ENCODE measurements at regions not wholly inside any gene's neighbourhood (a gene's known extent, or its start where the extent isn't known, plus 50 kb on each side); places are given as distances from the start of the nearest gene placed in this dataset.

DNA sequence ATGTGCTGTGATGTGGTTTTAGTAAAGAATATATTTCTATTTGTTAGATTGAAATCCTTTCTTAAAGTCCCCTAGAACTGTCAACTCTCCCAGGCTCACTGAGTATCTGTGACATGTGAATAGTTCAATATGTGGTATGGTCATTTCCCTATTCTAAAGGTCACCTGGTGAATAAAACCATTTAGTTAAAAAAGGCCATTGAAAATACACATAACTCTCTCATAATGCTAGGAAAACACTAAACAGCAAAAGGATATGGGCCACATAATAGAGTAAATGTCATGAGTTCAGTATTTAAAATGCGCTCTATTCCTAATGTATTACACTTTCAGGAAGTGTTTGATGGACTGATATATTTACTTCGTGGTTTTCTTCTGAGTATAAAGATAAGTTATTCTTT is 420.9 kb upstream of the JAG1 start (continued):
- no peak for TF ChIP-seq CTCF (IDR thresholded peaks at IDR 0.05)

DNA sequence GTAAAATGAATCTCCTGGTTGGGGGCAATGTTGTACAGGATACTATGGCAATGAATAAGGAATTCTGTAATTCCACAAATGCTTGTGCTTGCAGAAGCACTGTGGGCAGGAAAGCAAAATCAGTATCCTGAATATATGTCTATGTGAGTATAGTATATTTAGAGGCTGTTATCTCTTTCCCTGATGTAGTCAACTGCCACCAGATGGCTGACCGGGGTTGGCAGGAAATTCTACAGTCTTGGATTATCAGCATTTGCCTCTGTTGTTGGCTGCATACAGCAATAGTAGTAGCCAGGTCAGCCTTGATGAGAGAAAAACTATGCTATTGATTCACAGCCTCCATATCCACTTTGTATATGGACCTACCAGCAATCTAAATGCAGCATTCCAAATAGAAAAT is 425.1 kb upstream of the JAG1 start:
- TF ChIP-seq JUND (IDR thresholded peaks at IDR 0.05) = no peak
- TF ChIP-seq ELF1 (IDR thresholded peaks at IDR 0.05) = no peak
- TF ChIP-seq SMC3 (IDR thresholded peaks at IDR 0.05; ENCODE audit: low read depth, low read length) = peak; percentile 12; the same call in 1 of the 2 replicates
- TF ChIP-seq RAD21 (IDR thresholded peaks at IDR 0.05; ENCODE audit: low read length) = peak; percentile 12; the same call in 1 of the 2 replicates
- no peak for TF ChIP-seq CHD2 (IDR thresholded peaks at IDR 0.05; ENCODE audit: low read length, partially characterized antibody)
- 50% methylated on average over 1 of the region's 1 CpG for WGBS (ENCODE audit: low lambda C conversion rate)

GRCh38 chr20:11101243-11101642 is 427.4 kb upstream of the JAG1 start:
- Histone ChIP-seq H3K79me2 (ENCODE audit: insufficient read depth) (no peaks in the 10 kb centered on the region), H3K9me3 (no peaks in the 10 kb centered on the region), H3K27me3 (ENCODE audit: insufficient read depth) (no peaks in the 10 kb centered on the region), H3K27ac (ENCODE audit: low read depth in 2 of 2, low read length in 1 of 2) (no peak overlapping the region), H3K36me3 (replicated peaks in 1 of 2; ENCODE audit: control insufficient read depth in 1 of 2, insufficient read depth in 2 of 2, low read length in 1 of 2) (no peaks in the 10 kb centered on the region), H3K4me1 (ENCODE audit: control insufficient read depth in 1 of 2, insufficient read depth in 2 of 2, low read depth in 1 of 2, low read length in 1 of 2) (no peaks in the 10 kb centered on the region), H3K4me3 (ENCODE audit: low read depth in 2 of 2, low read length in 1 of 2) (no peak overlapping the region), H3K9me2 (no peaks in the 10 kb centered on the region), H3K4me2 (no peak overlapping the region), H4K20me1 (ENCODE audit: insufficient read depth) (no peaks in the 10 kb centered on the region), H3K9ac (no peak overlapping the region), H2AFZ (ENCODE audit: low read depth) (no peak overlapping the region; the same call in 1 of the 2 replicates), H3F3A (replicated peaks; ENCODE audit: insufficient read depth) (no peaks in the 10 kb centered on the region)
- no peak for DNase-seq
- CTCF ChIA-PET = no interaction called here
- WGBS (ENCODE audit: low lambda C conversion rate) = 81% methylated on average over 2 of the region's 2 CpGs
- TF ChIP-seq CTCF (IDR thresholded peaks at IDR 0.05) = no peak
- TF ChIP-seq POLR2AphosphoS5 (IDR thresholded peaks at IDR 0.05; ENCODE audit: low read depth, low read length) = no peak
- TF ChIP-seq, protein P1, sequence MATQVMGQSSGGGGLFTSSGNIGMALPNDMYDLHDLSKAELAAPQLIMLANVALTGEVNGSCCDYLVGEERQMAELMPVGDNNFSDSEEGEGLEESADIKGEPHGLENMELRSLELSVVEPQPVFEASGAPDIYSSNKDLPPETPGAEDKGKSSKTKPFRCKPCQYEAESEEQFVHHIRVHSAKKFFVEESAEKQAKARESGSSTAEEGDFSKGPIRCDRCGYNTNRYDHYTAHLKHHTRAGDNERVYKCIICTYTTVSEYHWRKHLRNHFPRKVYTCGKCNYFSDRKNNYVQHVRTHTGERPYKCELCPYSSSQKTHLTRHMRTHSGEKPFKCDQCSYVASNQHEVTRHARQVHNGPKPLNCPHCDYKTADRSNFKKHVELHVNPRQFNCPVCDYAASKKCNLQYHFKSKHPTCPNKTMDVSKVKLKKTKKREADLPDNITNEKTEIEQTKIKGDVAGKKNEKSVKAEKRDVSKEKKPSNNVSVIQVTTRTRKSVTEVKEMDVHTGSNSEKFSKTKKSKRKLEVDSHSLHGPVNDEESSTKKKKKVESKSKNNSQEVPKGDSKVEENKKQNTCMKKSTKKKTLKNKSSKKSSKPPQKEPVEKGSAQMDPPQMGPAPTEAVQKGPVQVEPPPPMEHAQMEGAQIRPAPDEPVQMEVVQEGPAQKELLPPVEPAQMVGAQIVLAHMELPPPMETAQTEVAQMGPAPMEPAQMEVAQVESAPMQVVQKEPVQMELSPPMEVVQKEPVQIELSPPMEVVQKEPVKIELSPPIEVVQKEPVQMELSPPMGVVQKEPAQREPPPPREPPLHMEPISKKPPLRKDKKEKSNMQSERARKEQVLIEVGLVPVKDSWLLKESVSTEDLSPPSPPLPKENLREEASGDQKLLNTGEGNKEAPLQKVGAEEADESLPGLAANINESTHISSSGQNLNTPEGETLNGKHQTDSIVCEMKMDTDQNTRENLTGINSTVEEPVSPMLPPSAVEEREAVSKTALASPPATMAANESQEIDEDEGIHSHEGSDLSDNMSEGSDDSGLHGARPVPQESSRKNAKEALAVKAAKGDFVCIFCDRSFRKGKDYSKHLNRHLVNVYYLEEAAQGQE (IDR thresholded peaks at IDR 0.05; ENCODE audit: low read depth, low read length) = no peak
- no peak for TF ChIP-seq FOSL2 (IDR thresholded peaks at IDR 0.05; ENCODE audit: borderline replicate concordance, low read depth)
- TF ChIP-seq, protein P2, sequence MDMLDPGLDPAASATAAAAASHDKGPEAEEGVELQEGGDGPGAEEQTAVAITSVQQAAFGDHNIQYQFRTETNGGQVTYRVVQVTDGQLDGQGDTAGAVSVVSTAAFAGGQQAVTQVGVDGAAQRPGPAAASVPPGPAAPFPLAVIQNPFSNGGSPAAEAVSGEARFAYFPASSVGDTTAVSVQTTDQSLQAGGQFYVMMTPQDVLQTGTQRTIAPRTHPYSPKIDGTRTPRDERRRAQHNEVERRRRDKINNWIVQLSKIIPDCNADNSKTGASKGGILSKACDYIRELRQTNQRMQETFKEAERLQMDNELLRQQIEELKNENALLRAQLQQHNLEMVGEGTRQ (IDR thresholded peaks at IDR 0.05; ENCODE audit: borderline replicate concordance, low read depth, low read length) = no peak
- no peak for TF ChIP-seq MAX (IDR thresholded peaks at IDR 0.05; ENCODE audit: low read depth)
- no peak for TF ChIP-seq USF1 (IDR thresholded peaks at IDR 0.05; ENCODE audit: borderline replicate concordance, low read depth)
- no peak for TF ChIP-seq PBX3 (IDR thresholded peaks at IDR 0.05)
- TF ChIP-seq NFIC (IDR thresholded peaks at IDR 0.05; ENCODE audit: borderline replicate concordance) = no peak
- POLR2A ChIA-PET = no interaction called here

More for the DNA sequence above, 425.1 kb upstream of the JAG1 start:
- Histone ChIP-seq H3K9me3 (no peaks in the 10 kb centered on the region), H3F3A (replicated peaks; ENCODE audit: insufficient read depth) (no peaks in the 10 kb centered on the region), H2AFZ (ENCODE audit: low read depth) (no peak overlapping the region), H4K20me1 (ENCODE audit: insufficient read depth) (no peaks in the 10 kb centered on the region), H3K9ac (no peak overlapping the region), H3K4me1 (ENCODE audit: control insufficient read depth in 1 of 2, insufficient read depth in 2 of 2, low read depth in 1 of 2, low read length in 1 of 2) (no peaks in the 10 kb centered on the region), H3K79me2 (ENCODE audit: insufficient read depth) (no peaks in the 10 kb centered on the region), H3K36me3 (replicated peaks in 1 of 2; ENCODE audit: control insufficient read depth in 1 of 2, insufficient read depth in 2 of 2, low read length in 1 of 2) (no peaks in the 10 kb centered on the region), H3K9me2 (no peaks in the 10 kb centered on the region), H3K4me3 (ENCODE audit: low read depth in 2 of 2, low read length in 1 of 2) (no peak overlapping the region), H3K4me2 (no peak overlapping the region), H3K27ac (ENCODE audit: low read depth in 2 of 2, low read length in 1 of 2) (no peak overlapping the region), H3K27me3 (ENCODE audit: insufficient read depth) (no peaks in the 10 kb centered on the region)
- no peak for DNase-seq
- ChIA-PET POLR2A (no interaction called here), CTCF (no interaction called here)
